K562 (cell line): ENCODE measurements at regions not wholly inside any gene's neighbourhood (a gene's known extent, or its start where the extent isn't known, plus 50 kb on each side); places are given as distances from the start of the nearest gene placed in this dataset.

Experiments
- ATAC-seq: fragments of 200-7000 bp; cut with Tn5 transposase; 3 replicates; pipeline ENCODE4 v1.9.1; 2020; ENCODE audit warnings: moderate library complexity
- BruUV-seq: library from RNA; stranded (reverse); fragments of 400-500 nt; replicated peaks from 2 replicates; lab custom pipeline; 2021; lab: Mats Ljungman, UMichigan
- CTCF ChIA-PET: fragments of 300-600 bp; formaldehyde crosslinking; extraction: SDS; loops from one replicate; lab custom pipeline; 2021; ENCODE audit warnings: low intra/inter-chr PET ratio; lab: Yijun Ruan, JAX
- POLR2A ChIA-PET: fragments of 300-600, 350-650 bp; sonication (Branson Sonifier 250); formaldehyde crosslinking; extraction: SDS; loops from one replicate; lab custom pipeline; 2021; ENCODE audit warnings: antibody characterized with exemption, inconsistent platforms; lab: Yijun Ruan, JAX
- DNase-seq, 4 experiments: peaks; one replicate each; pipeline versions ENCODE4 v3.0.0 to v3.0.0-alpha.2; 2011 to 2018; ENCODE audit warnings: low spot score in 3 of 4, mixed read lengths in 3 of 4; ENCODE audit errors: extremely low read depth in 1 of 4
- FAIRE-seq: peaks from 2 replicates; lab custom pipeline; 2011; peaks lifted over from hg19 to GRCh38; lab: Jason Lieb, UNC
- H2AFZ ChIP-seq: 2 replicates; pipeline ENCODE4 v1.6.0; 2011; ENCODE audit warnings: low read depth, low read length, control low read depth, inconsistent platforms
- H3K27ac ChIP-seq: fragments of 200-600 bp; 3 replicates; pipeline ENCODE4 v1.8.0; 2011; ENCODE audit warnings: low read depth, mild to moderate bottlenecking, control low read depth, inconsistent platforms, low read length, moderate library complexity, mixed read lengths; ENCODE audit errors: extremely low read depth
- H3K27me3 ChIP-seq, 2 experiments: fragments of 300-600 bp in 1 of 2; 2 replicates in 1 of 2; 3 replicates in 1 of 2; pipeline versions ENCODE4 v1.6.0 to v1.8.0; 2011; ENCODE audit warnings: inconsistent platforms in 2 of 2, low read length in 2 of 2, mild to moderate bottlenecking in 1 of 2, mixed read lengths in 1 of 2, moderate library complexity in 1 of 2; ENCODE audit not compliant: control insufficient read depth in 2 of 2, insufficient read depth in 2 of 2
- H3K36me3 ChIP-seq: fragments of 300-600 bp; 3 replicates; pipeline ENCODE4 v1.8.0; 2011; ENCODE audit warnings: mild to moderate bottlenecking, low read length, inconsistent platforms; ENCODE audit not compliant: control insufficient read depth, insufficient read depth
- H3K4me1 ChIP-seq, 2 experiments: fragments of 200-600 bp in 1 of 2; replicated peaks in 1 of 2; 2 replicates in 1 of 2; 3 replicates in 1 of 2; pipeline versions ENCODE4 v1.5.1 to v1.8.0; 2011; ENCODE audit warnings: inconsistent platforms in 2 of 2, low read length in 2 of 2, mild to moderate bottlenecking in 1 of 2, mixed read lengths in 1 of 2, moderate library complexity in 1 of 2; ENCODE audit not compliant: control insufficient read depth in 2 of 2, insufficient read depth in 2 of 2
- H3K4me2 ChIP-seq: 2 replicates; pipeline ENCODE4 v1.6.1; 2011; ENCODE audit warnings: low read length, control low read depth, inconsistent platforms, mixed read lengths; ENCODE audit not compliant: insufficient read depth
- H3K4me3 ChIP-seq: fragments of 200-600 bp; sonication (generic), shearing (Covaris generic); 2 replicates; pipeline ENCODE4 v1.5.1; 2016; ENCODE audit warnings: control low read depth, inconsistent platforms
- H3K79me2 ChIP-seq: fragments of 200-600 bp; 3 replicates; pipeline ENCODE4 v1.8.0; 2011; ENCODE audit warnings: low read length, inconsistent platforms; ENCODE audit not compliant: control insufficient read depth, insufficient read depth
- H3K9ac ChIP-seq, 2 experiments: 2 replicates each; pipeline versions ENCODE4 v1.6.0 to v1.6.1; 2011; ENCODE audit warnings: low read depth in 2 of 2, low read length in 2 of 2, control low read depth in 1 of 2, inconsistent platforms in 1 of 2, mild to moderate bottlenecking in 1 of 2, mixed read lengths in 1 of 2; ENCODE audit not compliant: insufficient read depth in 1 of 2
- H3K9me1 ChIP-seq: one replicate; pipeline ENCODE4 v1.6.0; 2011; ENCODE audit warnings: inconsistent platforms, mild to moderate bottlenecking, low read length, moderate library complexity; ENCODE audit not compliant: control insufficient read depth, insufficient read depth
- H3K9me3 ChIP-seq: replicated peaks from 2 replicates; pipeline ENCODE4 v1.5.1; 2011; ENCODE audit warnings: low read depth, low read length, inconsistent platforms; ENCODE audit not compliant: control insufficient read depth, insufficient read depth
- H4K20me1 ChIP-seq: replicated peaks from 2 replicates; pipeline ENCODE4 v1.6.1; 2011; ENCODE audit warnings: low read length, inconsistent platforms, mixed read lengths; ENCODE audit not compliant: control insufficient read depth, insufficient read depth
- CBFA2T2 ChIP-seq: fragments of 450-650 bp; conservative IDR thresholded peaks from 2 replicates; pipeline ENCODE4 v1.6.1; 2017; ENCODE audit warnings: mild to moderate bottlenecking
- CC2D1A ChIP-seq: fragments of 450-650 bp; IDR thresholded peaks from 2 replicates; pipeline ENCODE4 v1.6.1; 2017; ENCODE audit warnings: mild to moderate bottlenecking
- KDM5B ChIP-seq: fragments of 200-600 bp; sonication (generic); IDR thresholded peaks from 2 replicates; pipeline ENCODE4 v1.6.1; 2012; ENCODE audit warnings: low read depth, mild to moderate bottlenecking, moderate library complexity, low read length, control low read depth, inconsistent platforms; ENCODE audit not compliant: insufficient replicate concordance
- PRMT5 ChIP-seq: sonication (generic); formaldehyde crosslinking; IDR thresholded peaks from 2 replicates; pipeline ENCODE4 v1.5.0; 2020; ENCODE audit warnings: missing genetic modification reagents
- SREBF2 ChIP-seq: sonication (generic); formaldehyde crosslinking; IDR thresholded peaks from 2 replicates; pipeline ENCODE4 v1.4.0; 2020; ENCODE audit warnings: mild to moderate bottlenecking, missing genetic modification reagents
- TCF3 ChIP-seq: sonication (generic); formaldehyde crosslinking; IDR thresholded peaks from 2 replicates; pipeline ENCODE4 v1.4.0; 2020; ENCODE audit warnings: mild to moderate bottlenecking, missing genetic modification reagents
- WGBS: fragments of 100-300 bp; shearing (Covaris generic); methylation state at CpG from one replicate; pipeline ENCODE4 v1.1.6; 2016; ENCODE audit warnings: low coverage, mixed read lengths; ENCODE audit not compliant: insufficient coverage; ENCODE audit errors: missing lambda C conversion rate; 5-methylcytosine and 5-hydroxymethylcytosine counted together
- in situ Hi-C: fragments of 300-500 bp; cut with MboI; formaldehyde crosslinking; loops from 4 replicates; pipeline ENCODE4 v1.15.0; 2018; ENCODE audit warnings: inconsistent platforms, mixed read lengths
- intact Hi-C: fragments of 100-400 bp; cut with micrococcal nuclease; formaldehyde crosslinking; loops from 2 replicates; pipeline ENCODE4 v1.14.2; 2022
- TF ChIP-seq, protein P1 (sequence below): fragments of 250-450 bp; sonication (Bioruptor Pico); IDR thresholded peaks from 2 replicates; pipeline ENCODE4 v1.4.0; 2020; ENCODE audit warnings: mild to moderate bottlenecking
- TF ChIP-seq, protein P2 (sequence below): fragments of 450-650 bp; formaldehyde crosslinking; IDR thresholded peaks from 2 replicates; pipeline ENCODE4 v1.4.0; 2020; ENCODE audit warnings: mild to moderate bottlenecking, moderate library complexity

DNA sequence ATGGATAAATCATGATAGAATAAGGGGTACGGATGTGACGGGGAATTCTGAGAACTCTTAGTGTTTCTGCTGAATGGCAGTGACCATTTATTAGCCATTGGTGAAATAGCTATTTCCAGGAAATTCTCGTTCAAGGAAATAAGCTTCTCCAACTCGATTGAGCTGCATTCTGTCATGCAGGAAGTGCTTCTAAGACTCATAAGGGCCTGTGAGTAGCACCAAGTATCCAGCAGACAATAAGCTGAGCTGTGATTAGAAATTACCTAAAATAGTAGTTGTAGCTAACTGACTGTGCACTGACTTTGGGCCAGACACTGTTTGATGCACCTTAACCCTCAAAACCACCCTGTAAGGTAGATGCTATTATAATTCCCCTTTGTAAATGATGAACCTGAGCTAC, 107.8 kb upstream of the IRX5 start:
- ATAC-seq (no peak), DNase-seq (no peak), FAIRE-seq (no peak)
- no peak overlapping the region for H3K27ac ChIP-seq
- no peak overlapping the region for H3K4me2 ChIP-seq
- ChIA-PET CTCF (no interaction called here), POLR2A (no interaction called here)
- no peaks in the 10 kb centered on the region for H3K36me3 ChIP-seq
- H3K9ac ChIP-seq = no peak overlapping the region
- TF ChIP-seq CBFA2T2 (no peak), PRMT5 (CRISPR knock-in tag) (no peak), KDM5B (no peak), SREBF2 (CRISPR knock-in tag) (no peak), TCF3 (CRISPR knock-in tag) (no peak), CC2D1A (no peak)
- TF ChIP-seq, protein P1, sequence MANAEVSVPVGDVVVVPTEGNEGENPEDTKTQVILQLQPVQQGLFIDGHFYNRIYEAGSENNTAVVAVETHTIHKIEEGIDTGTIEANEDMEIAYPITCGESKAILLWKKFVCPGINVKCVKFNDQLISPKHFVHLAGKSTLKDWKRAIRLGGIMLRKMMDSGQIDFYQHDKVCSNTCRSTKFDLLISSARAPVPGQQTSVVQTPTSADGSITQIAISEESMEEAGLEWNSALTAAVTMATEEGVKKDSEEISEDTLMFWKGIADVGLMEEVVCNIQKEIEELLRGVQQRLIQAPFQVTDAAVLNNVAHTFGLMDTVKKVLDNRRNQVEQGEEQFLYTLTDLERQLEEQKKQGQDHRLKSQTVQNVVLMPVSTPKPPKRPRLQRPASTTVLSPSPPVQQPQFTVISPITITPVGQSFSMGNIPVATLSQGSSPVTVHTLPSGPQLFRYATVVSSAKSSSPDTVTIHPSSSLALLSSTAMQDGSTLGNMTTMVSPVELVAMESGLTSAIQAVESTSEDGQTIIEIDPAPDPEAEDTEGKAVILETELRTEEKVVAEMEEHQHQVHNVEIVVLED (CRISPR knock-in tag) = no peak
- TF ChIP-seq, protein P2, sequence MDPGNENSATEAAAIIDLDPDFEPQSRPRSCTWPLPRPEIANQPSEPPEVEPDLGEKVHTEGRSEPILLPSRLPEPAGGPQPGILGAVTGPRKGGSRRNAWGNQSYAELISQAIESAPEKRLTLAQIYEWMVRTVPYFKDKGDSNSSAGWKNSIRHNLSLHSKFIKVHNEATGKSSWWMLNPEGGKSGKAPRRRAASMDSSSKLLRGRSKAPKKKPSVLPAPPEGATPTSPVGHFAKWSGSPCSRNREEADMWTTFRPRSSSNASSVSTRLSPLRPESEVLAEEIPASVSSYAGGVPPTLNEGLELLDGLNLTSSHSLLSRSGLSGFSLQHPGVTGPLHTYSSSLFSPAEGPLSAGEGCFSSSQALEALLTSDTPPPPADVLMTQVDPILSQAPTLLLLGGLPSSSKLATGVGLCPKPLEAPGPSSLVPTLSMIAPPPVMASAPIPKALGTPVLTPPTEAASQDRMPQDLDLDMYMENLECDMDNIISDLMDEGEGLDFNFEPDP (CRISPR knock-in tag) = no peak
- BruUV-seq = no TSS peak
- intact Hi-C loops (loop anchor here (10.0 kb wide), 1 partner anchor 132 kb away; no protein-coding TSS in a partner anchor), in situ Hi-C loops (no loop called here)
- peaks cover 5 to 17% of the 10 kb centered on the region in 2 experiments; a peak in 4 of 5 replicates for H3K27me3 ChIP-seq
- H3K4me3 ChIP-seq = no peak overlapping the region
- no peaks in the 10 kb centered on the region for H3K9me1 ChIP-seq
- H2AFZ ChIP-seq = no peak overlapping the region
- WGBS = 2% methylated on average over 4 of the region's 4 CpGs
- no peaks in the 10 kb centered on the region for H3K9me3 ChIP-seq
- no peaks in the 10 kb centered on the region for H3K79me2 ChIP-seq
- H4K20me1 ChIP-seq = no peaks in the 10 kb centered on the region; the same call in 1 of the 2 replicates
- no peaks in the 10 kb centered on the region for H3K4me1 ChIP-seq
